ENCODE measurements at regions not wholly inside any gene's neighbourhood (a gene's known extent, or its start where the extent isn't known, plus 50 kb on each side); places are given as distances from the start of the nearest gene placed in this dataset.

DNA sequence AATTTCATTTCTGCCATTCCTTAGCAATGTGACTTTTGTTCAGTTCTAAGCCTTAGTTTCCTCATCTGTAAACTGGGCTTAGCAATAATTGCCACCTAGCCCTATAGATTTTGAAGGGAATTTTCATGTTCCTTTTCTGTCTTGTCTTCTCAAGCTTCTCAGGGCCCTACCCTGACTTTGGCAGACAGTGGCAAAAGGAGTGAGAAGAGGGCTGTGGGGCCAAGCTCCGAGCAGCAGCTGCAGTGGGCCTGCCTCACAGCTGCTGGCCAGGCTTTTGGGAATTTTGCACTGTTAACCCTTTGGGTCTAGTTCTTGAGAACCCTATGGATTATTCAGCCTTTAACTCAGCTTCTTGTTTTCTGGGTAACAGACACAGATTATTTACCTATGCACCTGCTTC, 67.6 kb upstream of the IGSF1 start:
- no peak overlapping the region for H3K27ac ChIP-seq
- no peaks in the 10 kb centered on the region for H3K4me1 ChIP-seq
- TF ChIP-seq EP300 (IDR thresholded peaks at IDR 0.05), result no peak
- no peak for TF ChIP-seq POLR2A (IDR thresholded peaks at IDR 0.05)
- TF ChIP-seq, protein P1, sequence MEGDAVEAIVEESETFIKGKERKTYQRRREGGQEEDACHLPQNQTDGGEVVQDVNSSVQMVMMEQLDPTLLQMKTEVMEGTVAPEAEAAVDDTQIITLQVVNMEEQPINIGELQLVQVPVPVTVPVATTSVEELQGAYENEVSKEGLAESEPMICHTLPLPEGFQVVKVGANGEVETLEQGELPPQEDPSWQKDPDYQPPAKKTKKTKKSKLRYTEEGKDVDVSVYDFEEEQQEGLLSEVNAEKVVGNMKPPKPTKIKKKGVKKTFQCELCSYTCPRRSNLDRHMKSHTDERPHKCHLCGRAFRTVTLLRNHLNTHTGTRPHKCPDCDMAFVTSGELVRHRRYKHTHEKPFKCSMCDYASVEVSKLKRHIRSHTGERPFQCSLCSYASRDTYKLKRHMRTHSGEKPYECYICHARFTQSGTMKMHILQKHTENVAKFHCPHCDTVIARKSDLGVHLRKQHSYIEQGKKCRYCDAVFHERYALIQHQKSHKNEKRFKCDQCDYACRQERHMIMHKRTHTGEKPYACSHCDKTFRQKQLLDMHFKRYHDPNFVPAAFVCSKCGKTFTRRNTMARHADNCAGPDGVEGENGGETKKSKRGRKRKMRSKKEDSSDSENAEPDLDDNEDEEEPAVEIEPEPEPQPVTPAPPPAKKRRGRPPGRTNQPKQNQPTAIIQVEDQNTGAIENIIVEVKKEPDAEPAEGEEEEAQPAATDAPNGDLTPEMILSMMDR (IDR thresholded peaks at IDR 0.05), result no peak
- no peak for TF ChIP-seq POLR2AphosphoS5 (IDR thresholded peaks at IDR 0.05)
- intact Hi-C loops (cut with DNase I; ENCODE audit: low total_unique reads), result no loop called here
- 33 to 50% (median 38%) methylated on average over 1 of the region's 1 CpG for WGBS, 5 donors
- no peaks in the 10 kb centered on the region for H3K36me3 ChIP-seq
- H3K4me3 ChIP-seq, result no peak overlapping the region
- H3K27me3 ChIP-seq, result peaks cover 0 to 5% (median 0%) of the 10 kb centered on the region in 3 donors
- no peak for DNase-seq
- no peaks in the 10 kb centered on the region for H3K9me3 ChIP-seq

DNA sequence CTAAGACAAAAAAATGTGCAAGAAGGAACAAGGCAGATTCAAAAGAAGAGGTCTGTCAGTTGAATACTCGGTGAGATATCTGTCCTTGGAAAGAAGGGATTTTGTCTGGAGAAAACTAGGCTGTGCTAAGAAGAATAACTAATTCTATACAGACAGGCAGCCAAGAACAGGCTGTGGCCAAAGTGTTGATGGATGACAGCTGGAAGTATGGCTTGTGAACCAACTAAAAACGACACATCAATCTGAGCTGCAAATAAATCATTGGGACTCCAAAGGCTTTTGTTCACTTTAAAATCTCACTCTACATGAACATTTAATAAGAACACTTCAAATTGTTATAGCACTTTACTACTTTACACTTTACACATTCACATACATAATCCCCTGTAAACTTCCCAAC, 70.5 kb upstream of the IGSF1 start:
- Histone ChIP-seq H3K36me3 (no peaks in the 10 kb centered on the region), H3K9me3 (no peaks in the 10 kb centered on the region), H3K27me3 (peaks cover 0 to 5% (median 0%) of the 10 kb centered on the region in 3 donors), H3K4me1 (no peaks in the 10 kb centered on the region), H3K27ac (no peak overlapping the region), H3K4me3 (no peak overlapping the region)
- DNase-seq, result peak in 1 of 2 donors; percentile 13
- WGBS, 5 donors, result 40 to 56% (median 45%) methylated on average over 2 of the region's 2 CpGs
- TF ChIP-seq POLR2AphosphoS5 (IDR thresholded peaks at IDR 0.05) (no peak), EP300 (IDR thresholded peaks at IDR 0.05) (no peak), POLR2A (IDR thresholded peaks at IDR 0.05) (no peak)
- TF ChIP-seq, protein P1 (IDR thresholded peaks at IDR 0.05), result no peak
- intact Hi-C loops (cut with DNase I; ENCODE audit: low total_unique reads), result no loop called here

DNA sequence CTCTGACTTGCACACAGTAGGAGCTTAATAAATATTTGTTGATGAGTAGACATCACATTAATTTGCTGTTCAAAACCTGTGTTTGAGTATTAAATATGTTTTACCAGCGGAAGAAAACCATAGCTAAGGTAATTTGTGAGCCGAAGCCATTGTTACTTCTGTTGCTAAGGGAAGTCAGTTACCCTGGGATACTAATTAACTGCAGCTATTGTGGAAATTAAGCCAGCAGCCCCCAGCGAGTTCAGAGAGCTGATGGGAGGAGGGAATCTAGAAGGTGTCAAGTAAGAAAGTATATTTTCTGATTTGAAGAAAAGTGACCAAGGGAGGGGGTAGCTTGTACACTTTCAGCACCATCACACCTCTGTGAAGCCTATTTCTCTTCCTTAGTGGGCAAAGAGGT, 76.7 kb upstream of the IGSF1 start:
- WGBS, 5 donors, result 36 to 50% (median 43%) methylated on average over 3 of the region's 3 CpGs
- Histone ChIP-seq H3K36me3 (no peaks in the 10 kb centered on the region), H3K9me3 (no peaks in the 10 kb centered on the region), H3K4me3 (no peak overlapping the region), H3K27me3 (no peaks in the 10 kb centered on the region), H3K4me1 (no peaks in the 10 kb centered on the region), H3K27ac (no peak overlapping the region)
- peak in 1 of 2 donors; percentile 2 for DNase-seq
- TF ChIP-seq POLR2AphosphoS5 (IDR thresholded peaks at IDR 0.05) (no peak), EP300 (IDR thresholded peaks at IDR 0.05) (no peak), POLR2A (IDR thresholded peaks at IDR 0.05) (no peak)
- TF ChIP-seq, protein P1 (IDR thresholded peaks at IDR 0.05), result no peak
- intact Hi-C loops (cut with DNase I; ENCODE audit: low total_unique reads), result no loop called here

DNA sequence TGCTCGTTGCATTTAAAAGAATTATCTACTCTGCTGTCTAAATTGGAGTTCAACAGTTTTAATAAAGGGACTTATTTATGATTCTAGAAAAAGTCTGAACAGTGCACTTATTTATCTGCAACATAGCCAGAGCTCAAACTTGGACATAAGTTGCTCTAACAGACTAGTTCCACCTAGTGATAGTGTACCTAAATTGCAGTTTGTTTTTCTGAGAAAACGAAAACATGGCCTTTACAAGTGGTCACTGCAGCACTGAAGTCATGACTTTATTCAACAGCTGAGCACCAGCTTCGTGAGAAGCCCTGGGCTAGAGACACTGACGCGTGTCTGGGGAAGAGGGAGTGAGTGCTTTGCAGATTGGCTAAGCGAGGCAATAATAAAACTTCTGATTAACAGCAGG, 77.3 kb upstream of the IGSF1 start:
- H3K27me3 ChIP-seq, result no peaks in the 10 kb centered on the region
- H3K4me3 ChIP-seq, result no peak overlapping the region
- H3K4me1 ChIP-seq, result no peaks in the 10 kb centered on the region
- DNase-seq, result peak in 1 of 2 donors; percentile 28
- no peaks in the 10 kb centered on the region for H3K9me3 ChIP-seq
- WGBS, 5 donors, result 24 to 35% (median 31%) methylated on average over 6 of the region's 6 CpGs
- H3K27ac ChIP-seq, result no peak overlapping the region
- TF ChIP-seq POLR2A (IDR thresholded peaks at IDR 0.05) (no peak), EP300 (IDR thresholded peaks at IDR 0.05) (no peak), POLR2AphosphoS5 (IDR thresholded peaks at IDR 0.05) (no peak)
- TF ChIP-seq, protein P1 (IDR thresholded peaks at IDR 0.05), result no peak
- intact Hi-C loops (cut with DNase I; ENCODE audit: low total_unique reads), result no loop called here
- no peaks in the 10 kb centered on the region for H3K36me3 ChIP-seq
